Neural progenitor cell (in vitro differentiated cells): ENCODE measurements at regions not wholly inside any gene's neighbourhood (a gene's known extent, or its start where the extent isn't known, plus 50 kb on each side); places are given as distances from the start of the nearest gene placed in this dataset.

Experiments
- DNase-seq: peaks from one replicate; pipeline ENCODE4 v3.0.0-alpha.2; 2016; ENCODE audit warnings: low spot score
- H2AFZ ChIP-seq: fragments of 200-600 bp; sonication (generic); replicated peaks from 2 replicates; pipeline ENCODE4 v1.6.1; 2016; ENCODE audit warnings: antibody characterized with exemption
- H3F3A ChIP-seq: fragments of 200-600 bp; sonication (generic); 2 replicates; pipeline ENCODE4 v1.6.1; 2016; ENCODE audit warnings: antibody characterized with exemption, low read depth
- H3K27ac ChIP-seq: fragments of 200-600 bp; sonication (generic); 2 replicates; pipeline ENCODE4 v1.5.1; 2016; ENCODE audit warnings: mild to moderate bottlenecking
- H3K27me3 ChIP-seq: fragments of 200-600 bp; sonication (generic); 2 replicates; pipeline ENCODE4 v1.6.1; 2016; ENCODE audit warnings: mild to moderate bottlenecking, moderate library complexity
- H3K36me3 ChIP-seq: fragments of 200-600 bp; sonication (generic); 2 replicates; pipeline ENCODE4 v1.5.1; 2016
- H3K4me1 ChIP-seq: fragments of 200-600 bp; sonication (generic); 2 replicates; pipeline ENCODE4 v1.6.1; 2016; ENCODE audit warnings: mixed run types
- H3K4me2 ChIP-seq: fragments of 200-600 bp; sonication (generic); 2 replicates; pipeline ENCODE4 v1.6.1; 2016
- H3K4me3 ChIP-seq: fragments of 200-600 bp; sonication (generic); 2 replicates; pipeline ENCODE4 v1.5.1; 2016
- H3K79me2 ChIP-seq: fragments of 200-600 bp; sonication (generic); 2 replicates; pipeline ENCODE4 v1.6.1; 2016; ENCODE audit warnings: low read depth
- H3K9ac ChIP-seq: fragments of 200-600 bp; sonication (generic); 2 replicates; pipeline ENCODE4 v1.6.1; 2016
- H3K9me3 ChIP-seq: fragments of 200-600 bp; sonication (generic); 2 replicates; pipeline ENCODE4 v1.5.1; 2016; ENCODE audit warnings: low read depth
- H4K20me1 ChIP-seq: fragments of 200-600 bp; sonication (generic); 2 replicates; pipeline ENCODE4 v1.6.1; 2016; ENCODE audit warnings: low read depth
- H3K27ac Mint-ChIP-seq: 3 replicates; pipeline ENCODE4 v1.8.0; 2021; ENCODE audit warnings: mixed read lengths
- H3K27me3 Mint-ChIP-seq: 2 replicates; pipeline ENCODE4 v1.8.0; 2022; ENCODE audit warnings: low read depth, mild to moderate bottlenecking, inconsistent platforms, moderate library complexity, mixed read lengths; ENCODE audit not compliant: insufficient read depth
- H3K36me3 Mint-ChIP-seq: 3 replicates; pipeline ENCODE4 v1.8.0; 2021; ENCODE audit warnings: mixed read lengths
- H3K4me1 Mint-ChIP-seq: 3 replicates; pipeline ENCODE4 v1.8.0; 2021; ENCODE audit warnings: mixed read lengths
- H3K4me3 Mint-ChIP-seq: 3 replicates; pipeline ENCODE4 v1.8.0; 2021; ENCODE audit warnings: mild to moderate bottlenecking, moderate library complexity, mixed read lengths
- H3K9me3 Mint-ChIP-seq: 3 replicates; pipeline ENCODE4 v1.8.0; 2020; ENCODE audit warnings: mixed read lengths
- EZH2 ChIP-seq: fragments of 200-600 bp; sonication (generic); IDR thresholded peaks from 2 replicates; pipeline ENCODE4 v1.6.1; 2017; ENCODE audit warnings: antibody characterized with exemption, mild to moderate bottlenecking, moderate library complexity
- EZH2phosphoT487 ChIP-seq: fragments of 200-600 bp; sonication (generic); IDR thresholded peaks from 2 replicates; pipeline ENCODE4 v1.6.1; 2017; ENCODE audit warnings: antibody characterized with exemption
- TF ChIP-seq, protein P1 (sequence below): fragments of 200-600 bp; sonication (generic); IDR thresholded peaks from 2 replicates; pipeline ENCODE4 v1.5.1; 2017; ENCODE audit warnings: antibody characterized with exemption, mild to moderate bottlenecking

- no peaks in the 10 kb centered on the region for H3K36me3 Mint-ChIP-seq
- Histone ChIP-seq H3K27me3 (no peaks in the 10 kb centered on the region), H3K79me2 (no peaks in the 10 kb centered on the region), H2AFZ (no peak overlapping the region), H3K4me3 (no peak overlapping the region), H4K20me1 (no peaks in the 10 kb centered on the region), H3F3A (no peaks in the 10 kb centered on the region), H3K4me2 (no peak overlapping the region), H3K27ac (no peak overlapping the region), H3K4me1 (no peaks in the 10 kb centered on the region), H3K36me3 (no peaks in the 10 kb centered on the region), H3K9me3 (no peaks in the 10 kb centered on the region), H3K9ac (no peak overlapping the region)
- no peak overlapping the region for H3K27ac Mint-ChIP-seq
- no peak for DNase-seq
- TF ChIP-seq EZH2phosphoT487, result no peak
- TF ChIP-seq EZH2, result no peak
- TF ChIP-seq, protein P1, sequence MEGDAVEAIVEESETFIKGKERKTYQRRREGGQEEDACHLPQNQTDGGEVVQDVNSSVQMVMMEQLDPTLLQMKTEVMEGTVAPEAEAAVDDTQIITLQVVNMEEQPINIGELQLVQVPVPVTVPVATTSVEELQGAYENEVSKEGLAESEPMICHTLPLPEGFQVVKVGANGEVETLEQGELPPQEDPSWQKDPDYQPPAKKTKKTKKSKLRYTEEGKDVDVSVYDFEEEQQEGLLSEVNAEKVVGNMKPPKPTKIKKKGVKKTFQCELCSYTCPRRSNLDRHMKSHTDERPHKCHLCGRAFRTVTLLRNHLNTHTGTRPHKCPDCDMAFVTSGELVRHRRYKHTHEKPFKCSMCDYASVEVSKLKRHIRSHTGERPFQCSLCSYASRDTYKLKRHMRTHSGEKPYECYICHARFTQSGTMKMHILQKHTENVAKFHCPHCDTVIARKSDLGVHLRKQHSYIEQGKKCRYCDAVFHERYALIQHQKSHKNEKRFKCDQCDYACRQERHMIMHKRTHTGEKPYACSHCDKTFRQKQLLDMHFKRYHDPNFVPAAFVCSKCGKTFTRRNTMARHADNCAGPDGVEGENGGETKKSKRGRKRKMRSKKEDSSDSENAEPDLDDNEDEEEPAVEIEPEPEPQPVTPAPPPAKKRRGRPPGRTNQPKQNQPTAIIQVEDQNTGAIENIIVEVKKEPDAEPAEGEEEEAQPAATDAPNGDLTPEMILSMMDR, result no peak
- H3K4me1 Mint-ChIP-seq, result peaks cover 3% of the 10 kb centered on the region
- H3K4me3 Mint-ChIP-seq, result no peak overlapping the region
- peaks cover 8% of the 10 kb centered on the region for H3K27me3 Mint-ChIP-seq
- H3K9me3 Mint-ChIP-seq, result peaks cover 9% of the 10 kb centered on the region
Measured at GRCh38 chr12:11998944-11999315, 71.8 kb upstream of the BCL2L14 start.

DNA sequence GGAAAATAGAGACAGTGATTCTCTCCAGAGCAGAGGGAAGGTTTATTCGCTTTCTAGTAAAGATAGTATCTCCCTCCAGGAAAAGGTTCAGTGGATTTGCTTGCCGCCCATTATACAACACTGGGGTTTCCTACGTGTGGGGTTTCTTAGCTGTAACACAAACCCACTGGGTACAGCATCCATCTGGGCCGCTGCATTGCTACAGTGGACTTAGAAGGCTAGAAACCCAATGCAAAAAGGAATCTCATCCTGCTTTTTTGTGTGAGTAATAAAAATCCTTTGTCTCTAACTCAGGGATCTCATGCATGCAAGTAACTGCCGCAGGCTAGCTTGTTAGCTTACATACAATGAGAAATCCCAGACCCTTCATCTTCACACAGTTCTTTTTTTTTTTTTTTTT lies 67.1 kb upstream of the BCL2L14 start:
- Histone ChIP-seq H3K4me2 (no peak overlapping the region), H3F3A (peaks cover 6% of the 10 kb centered on the region), H3K79me2 (no peaks in the 10 kb centered on the region), H3K27ac (no peak overlapping the region), H3K9me3 (no peaks in the 10 kb centered on the region), H3K36me3 (no peaks in the 10 kb centered on the region), H3K9ac (no peak overlapping the region), H3K27me3 (no peaks in the 10 kb centered on the region), H3K4me1 (peaks cover 3% of the 10 kb centered on the region), H2AFZ (no peak overlapping the region), H4K20me1 (no peaks in the 10 kb centered on the region), H3K4me3 (no peak overlapping the region)
- no peaks in the 10 kb centered on the region for H3K36me3 Mint-ChIP-seq
- H3K27me3 Mint-ChIP-seq, result peaks cover 13% of the 10 kb centered on the region
- DNase-seq, result no peak
- no peak for TF ChIP-seq EZH2
- TF ChIP-seq, protein P1, result no peak
- TF ChIP-seq EZH2phosphoT487, result no peak
- H3K27ac Mint-ChIP-seq, result no peak overlapping the region
- peaks cover 10% of the 10 kb centered on the region for H3K4me1 Mint-ChIP-seq
- H3K4me3 Mint-ChIP-seq, result no peak overlapping the region
- H3K9me3 Mint-ChIP-seq, result peaks cover 7% of the 10 kb centered on the region

GRCh38 chr12:12004524-12004923 lies 66.2 kb upstream of the BCL2L14 start:
- Mint-ChIP-seq H3K4me1 (peaks cover 19% of the 10 kb centered on the region), H3K27me3 (peaks cover 11% of the 10 kb centered on the region), H3K4me3 (no peak overlapping the region), H3K36me3 (no peaks in the 10 kb centered on the region), H3K9me3 (peaks cover 7% of the 10 kb centered on the region), H3K27ac (no peak overlapping the region)
- Histone ChIP-seq H3F3A (peaks cover 16% of the 10 kb centered on the region), H3K4me1 (peaks cover 12% of the 10 kb centered on the region), H2AFZ (no peak overlapping the region), H3K27ac (no peak overlapping the region), H3K9ac (no peak overlapping the region), H3K4me2 (no peak overlapping the region), H4K20me1 (peaks cover 4% of the 10 kb centered on the region), H3K36me3 (no peaks in the 10 kb centered on the region), H3K79me2 (no peaks in the 10 kb centered on the region), H3K4me3 (no peak overlapping the region), H3K9me3 (no peaks in the 10 kb centered on the region), H3K27me3 (no peaks in the 10 kb centered on the region)
- DNase-seq, result no peak
- TF ChIP-seq, protein P1, result no peak
- TF ChIP-seq EZH2 (no peak), EZH2phosphoT487 (no peak)
